ENCODE measurements at regions not wholly inside any gene's neighbourhood (a gene's known extent, or its start where the extent isn't known, plus 50 kb on each side); places are given as distances from the start of the nearest gene placed in this dataset.
"Not testable (repeated sequence)": the region's sequence is repeated elsewhere in the genome, so short reads cannot be mapped to it uniquely, and the experiment has no call there.

DNA sequence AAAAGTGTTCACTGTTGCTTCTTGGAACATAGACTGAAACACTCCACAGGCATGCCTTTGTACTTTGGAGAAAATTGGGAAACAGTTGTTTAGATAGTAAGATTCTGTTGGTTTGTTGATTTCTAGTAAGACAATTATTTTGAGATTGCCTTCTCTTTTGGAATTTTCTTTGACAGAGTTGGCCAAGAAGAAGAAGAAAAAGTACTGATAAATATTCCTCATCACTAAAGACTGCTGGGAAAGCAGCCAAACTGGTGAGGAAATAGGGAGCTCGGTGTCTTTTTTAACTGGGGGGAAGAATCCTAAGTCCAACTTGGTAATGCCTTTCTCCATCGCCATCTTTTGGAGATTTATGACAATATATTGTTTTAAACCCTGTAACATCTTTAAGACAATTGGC is 370.7 kb downstream of the GPAT3 start:
- no peak overlapping the region for H3K4me3 ChIP-seq (replicated peaks; ENCODE audit: low read depth, low read length)
- TF ChIP-seq, protein P1, sequence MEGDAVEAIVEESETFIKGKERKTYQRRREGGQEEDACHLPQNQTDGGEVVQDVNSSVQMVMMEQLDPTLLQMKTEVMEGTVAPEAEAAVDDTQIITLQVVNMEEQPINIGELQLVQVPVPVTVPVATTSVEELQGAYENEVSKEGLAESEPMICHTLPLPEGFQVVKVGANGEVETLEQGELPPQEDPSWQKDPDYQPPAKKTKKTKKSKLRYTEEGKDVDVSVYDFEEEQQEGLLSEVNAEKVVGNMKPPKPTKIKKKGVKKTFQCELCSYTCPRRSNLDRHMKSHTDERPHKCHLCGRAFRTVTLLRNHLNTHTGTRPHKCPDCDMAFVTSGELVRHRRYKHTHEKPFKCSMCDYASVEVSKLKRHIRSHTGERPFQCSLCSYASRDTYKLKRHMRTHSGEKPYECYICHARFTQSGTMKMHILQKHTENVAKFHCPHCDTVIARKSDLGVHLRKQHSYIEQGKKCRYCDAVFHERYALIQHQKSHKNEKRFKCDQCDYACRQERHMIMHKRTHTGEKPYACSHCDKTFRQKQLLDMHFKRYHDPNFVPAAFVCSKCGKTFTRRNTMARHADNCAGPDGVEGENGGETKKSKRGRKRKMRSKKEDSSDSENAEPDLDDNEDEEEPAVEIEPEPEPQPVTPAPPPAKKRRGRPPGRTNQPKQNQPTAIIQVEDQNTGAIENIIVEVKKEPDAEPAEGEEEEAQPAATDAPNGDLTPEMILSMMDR (IDR thresholded peaks at IDR 0.05; ENCODE audit: low read depth, low read length, missing control alignments) = no peak
- DNase-seq (ENCODE audit: extremely low read depth, low read depth) = no peak

DNA sequence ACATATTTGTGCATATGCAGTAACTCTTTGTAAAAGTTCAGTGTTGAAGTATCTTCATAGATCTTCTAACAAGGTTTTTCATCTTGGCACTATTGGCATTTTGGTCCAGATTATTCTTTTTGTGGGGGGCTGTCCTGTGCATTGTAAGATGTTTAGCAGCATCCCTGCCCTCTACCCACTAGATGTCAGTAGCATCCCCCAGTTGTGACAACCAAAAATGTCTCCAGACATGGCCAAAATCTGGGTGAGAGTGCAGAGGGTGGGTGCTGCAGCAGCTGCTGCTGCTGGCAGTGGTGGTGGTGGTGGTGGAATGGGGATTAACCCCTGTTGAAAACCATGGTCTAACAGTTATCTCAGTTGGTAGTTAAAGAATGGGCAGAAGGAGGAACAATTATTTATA is 370.0 kb downstream of the GPAT3 start:
- DNase-seq (ENCODE audit: extremely low read depth, low read depth) = no peak
- TF ChIP-seq, protein P1 (IDR thresholded peaks at IDR 0.05; ENCODE audit: low read depth, low read length, missing control alignments) = peak; percentile 24
- H3K4me3 ChIP-seq (replicated peaks; ENCODE audit: low read depth, low read length) = no peak overlapping the region

DNA sequence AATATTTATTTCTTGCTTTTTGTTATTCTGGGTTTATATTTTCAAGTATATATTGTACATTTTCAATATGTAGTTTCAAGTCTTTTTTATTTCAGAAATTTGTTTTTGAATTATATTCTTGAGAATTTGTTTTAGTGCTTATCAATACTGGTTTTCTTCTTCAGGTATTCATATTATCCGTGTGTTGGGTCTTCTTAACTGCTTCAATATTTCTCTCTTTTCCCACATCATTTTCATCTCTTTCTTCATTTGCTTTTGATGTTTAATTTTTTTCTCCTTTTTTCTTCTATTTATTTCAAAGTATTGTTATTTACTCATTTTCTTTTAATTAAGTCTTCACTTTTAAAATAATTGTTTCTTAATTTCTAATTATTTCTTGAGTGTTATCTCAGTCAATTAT is 367.8 kb downstream of the GPAT3 start:
- not testable (repeated sequence) for DNase-seq (ENCODE audit: extremely low read depth, low read depth); H3K4me3 ChIP-seq (replicated peaks; ENCODE audit: low read depth, low read length)

DNA sequence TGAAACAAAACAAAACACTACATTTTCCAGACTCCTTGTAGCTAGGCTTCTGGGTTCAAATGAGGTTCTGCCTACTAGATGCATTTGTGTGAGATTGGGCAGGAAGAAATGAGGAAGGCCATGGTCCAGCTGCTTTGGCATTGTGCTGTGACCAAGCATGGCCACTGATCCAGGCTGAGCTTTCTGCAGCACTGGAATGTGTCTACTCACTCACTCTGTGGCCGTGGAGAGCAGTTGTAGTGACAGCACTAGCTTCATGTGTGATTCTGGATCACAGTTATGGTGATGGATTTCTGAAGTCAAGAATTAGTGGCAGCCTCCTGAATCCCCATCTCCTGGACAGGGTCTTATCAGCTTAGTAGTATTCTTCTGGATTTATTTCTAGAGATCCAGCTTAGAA is 358.9 kb downstream of the GPAT3 start:
- no peak overlapping the region for H3K4me3 ChIP-seq (replicated peaks; ENCODE audit: low read depth, low read length)
- DNase-seq (ENCODE audit: extremely low read depth, low read depth) = no peak
- TF ChIP-seq, protein P1 (IDR thresholded peaks at IDR 0.05; ENCODE audit: low read depth, low read length, missing control alignments) = no peak

DNA sequence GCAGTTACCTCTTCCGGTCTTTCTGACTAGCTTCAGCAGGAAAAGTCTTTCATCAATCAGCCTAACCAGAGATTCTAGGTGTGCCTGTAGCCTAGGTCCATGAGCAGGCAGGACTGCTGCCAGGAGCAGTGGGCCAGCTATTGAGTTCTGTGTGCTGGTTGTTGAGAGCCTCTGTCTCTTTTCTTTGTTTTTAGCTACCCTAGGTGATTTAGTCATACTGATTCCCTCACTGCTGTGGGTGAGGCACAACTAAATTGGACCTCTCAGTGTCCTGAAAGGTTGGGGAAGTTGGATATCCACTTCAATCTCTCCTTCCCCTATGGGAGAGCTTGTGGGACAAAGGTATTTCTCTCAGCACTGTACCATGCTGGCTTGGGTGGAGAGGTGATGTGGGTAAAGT is 354.9 kb downstream of the GPAT3 start:
- no peak for DNase-seq (ENCODE audit: extremely low read depth, low read depth)
- no peak overlapping the region for H3K4me3 ChIP-seq (replicated peaks; ENCODE audit: low read depth, low read length)
- TF ChIP-seq, protein P1 (IDR thresholded peaks at IDR 0.05; ENCODE audit: low read depth, low read length, missing control alignments) = no peak

DNA sequence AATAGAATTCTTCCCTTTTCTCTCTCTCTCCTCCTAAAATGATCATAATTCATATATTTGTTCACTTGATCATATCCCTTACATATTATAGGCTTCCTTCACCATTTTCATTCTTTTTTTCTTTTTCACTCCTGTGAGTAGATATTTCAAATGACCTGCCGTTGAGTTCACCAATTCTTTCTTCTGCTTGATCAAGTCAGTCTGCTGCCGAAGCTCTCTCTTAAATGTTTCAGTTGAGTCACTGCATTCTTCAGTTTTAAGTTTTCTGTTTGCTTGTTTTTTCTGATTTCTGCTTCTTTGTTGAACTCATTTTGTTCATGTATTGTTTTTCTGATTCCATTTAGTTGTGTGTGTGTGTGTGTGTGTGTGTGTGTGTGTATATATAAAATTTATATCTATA is 354.3 kb downstream of the GPAT3 start:
- H3K4me3 ChIP-seq (replicated peaks; ENCODE audit: low read depth, low read length) = no peak overlapping the region
- TF ChIP-seq, protein P1 (IDR thresholded peaks at IDR 0.05; ENCODE audit: low read depth, low read length, missing control alignments) = no peak
- DNase-seq (ENCODE audit: extremely low read depth, low read depth) = no peak

DNA sequence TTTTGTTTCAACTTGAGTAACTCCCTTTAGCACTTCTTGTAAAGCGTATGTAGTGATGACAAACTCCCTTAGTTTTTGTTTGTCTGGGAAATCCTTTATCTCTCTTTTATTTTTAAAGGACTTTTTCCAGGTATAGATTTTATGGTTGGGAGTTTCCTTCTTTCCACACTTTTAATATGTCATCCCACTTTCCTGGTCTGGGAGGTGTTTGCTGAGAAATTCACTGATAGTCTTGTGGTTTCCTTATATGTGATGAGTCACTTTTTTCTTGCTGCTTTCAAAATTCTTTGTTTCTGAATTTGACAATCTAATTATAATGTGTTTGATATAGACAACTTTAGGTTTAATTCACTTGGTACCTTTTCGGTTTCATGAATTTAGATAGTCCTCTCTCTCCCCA is 353.9 kb downstream of the GPAT3 start:
- TF ChIP-seq, protein P1 (IDR thresholded peaks at IDR 0.05; ENCODE audit: low read depth, low read length, missing control alignments) = no peak
- DNase-seq (ENCODE audit: extremely low read depth, low read depth) = peak; percentile 4
- H3K4me3 ChIP-seq (replicated peaks; ENCODE audit: low read depth, low read length) = no peak overlapping the region

Measured in HFF-Myc (cell line).